ENCODE measurements at regions not wholly inside any gene's neighbourhood (a gene's known extent, or its start where the extent isn't known, plus 50 kb on each side); places are given as distances from the start of the nearest gene placed in this dataset.
"Not testable (repeated sequence)": the region's sequence is repeated elsewhere in the genome, so short reads cannot be mapped to it uniquely, and the experiment has no call there.

DNA sequence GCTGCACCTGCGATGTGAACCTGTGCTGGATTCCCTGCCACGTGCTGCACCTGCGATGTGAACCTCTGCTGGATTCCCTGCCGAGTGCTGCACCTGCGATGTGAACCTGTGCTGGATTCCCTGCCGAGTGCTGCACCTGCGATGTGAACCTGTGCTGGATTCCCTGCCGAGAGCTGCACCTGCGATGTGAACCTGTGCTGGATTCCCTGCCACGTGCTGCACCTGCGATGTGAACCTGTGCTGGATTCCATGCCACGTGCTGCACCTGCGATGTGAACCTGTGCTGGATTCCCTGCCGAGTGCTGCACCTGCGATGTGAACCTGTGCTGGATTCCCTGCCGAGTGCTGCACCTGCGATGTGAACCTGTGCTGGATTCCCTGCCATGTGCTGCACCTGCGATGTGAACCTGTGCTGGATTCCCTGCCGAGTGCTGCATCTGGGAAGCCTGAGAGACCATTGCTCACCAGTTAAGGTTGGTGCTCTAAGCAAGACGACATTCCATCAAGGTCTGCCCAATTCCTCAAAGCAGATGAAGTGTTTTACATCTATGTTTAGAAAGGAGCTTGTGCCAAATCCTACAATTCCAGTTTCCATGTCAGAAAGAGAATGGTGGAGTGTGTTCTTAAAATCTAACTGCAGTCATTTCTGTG, 176.5 kb upstream of the B3GAT1 start:
- TF ChIP-seq POLR2A (IDR thresholded peaks at IDR 0.05), result not testable (repeated sequence)
- TF ChIP-seq, protein P1, sequence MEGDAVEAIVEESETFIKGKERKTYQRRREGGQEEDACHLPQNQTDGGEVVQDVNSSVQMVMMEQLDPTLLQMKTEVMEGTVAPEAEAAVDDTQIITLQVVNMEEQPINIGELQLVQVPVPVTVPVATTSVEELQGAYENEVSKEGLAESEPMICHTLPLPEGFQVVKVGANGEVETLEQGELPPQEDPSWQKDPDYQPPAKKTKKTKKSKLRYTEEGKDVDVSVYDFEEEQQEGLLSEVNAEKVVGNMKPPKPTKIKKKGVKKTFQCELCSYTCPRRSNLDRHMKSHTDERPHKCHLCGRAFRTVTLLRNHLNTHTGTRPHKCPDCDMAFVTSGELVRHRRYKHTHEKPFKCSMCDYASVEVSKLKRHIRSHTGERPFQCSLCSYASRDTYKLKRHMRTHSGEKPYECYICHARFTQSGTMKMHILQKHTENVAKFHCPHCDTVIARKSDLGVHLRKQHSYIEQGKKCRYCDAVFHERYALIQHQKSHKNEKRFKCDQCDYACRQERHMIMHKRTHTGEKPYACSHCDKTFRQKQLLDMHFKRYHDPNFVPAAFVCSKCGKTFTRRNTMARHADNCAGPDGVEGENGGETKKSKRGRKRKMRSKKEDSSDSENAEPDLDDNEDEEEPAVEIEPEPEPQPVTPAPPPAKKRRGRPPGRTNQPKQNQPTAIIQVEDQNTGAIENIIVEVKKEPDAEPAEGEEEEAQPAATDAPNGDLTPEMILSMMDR (IDR thresholded peaks at IDR 0.05), result not testable (repeated sequence)

Measured in adrenal gland (tissue), 5 donors.